ENCODE measurements at regions not wholly inside any gene's neighbourhood (a gene's known extent, or its start where the extent isn't known, plus 50 kb on each side); places are given as distances from the start of the nearest gene placed in this dataset.

DNA sequence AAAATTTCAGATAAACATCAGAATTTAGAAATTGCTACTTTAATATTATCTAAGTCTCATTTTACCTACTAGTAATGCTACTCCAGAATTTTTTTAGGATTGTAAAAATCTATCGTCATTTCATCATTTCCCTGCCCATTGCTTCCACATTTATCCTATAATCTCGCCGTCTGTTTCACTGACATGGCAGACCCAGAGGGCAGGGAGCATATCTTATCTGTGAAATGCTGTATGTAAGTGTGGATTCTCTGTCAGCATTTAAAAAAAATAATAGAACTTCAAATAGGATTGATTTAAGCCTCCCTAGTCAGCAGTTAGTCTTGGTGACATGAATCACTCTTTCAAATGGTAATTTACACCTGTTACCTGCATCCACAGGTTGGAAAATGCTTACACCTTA, 314.4 kb downstream of the PCDH7 start:
- no peak for TF ChIP-seq RAD21 (IDR thresholded peaks at IDR 0.05 in 1 of 2, conservative IDR thresholded peaks at IDR 0.05 in 1 of 2; ENCODE audit: low read depth in 2 of 2, low read length in 2 of 2)
- TF ChIP-seq POU5F1 (IDR thresholded peaks at IDR 0.05; ENCODE audit: low read depth, low read length) = no peak
- TF ChIP-seq, protein P1, sequence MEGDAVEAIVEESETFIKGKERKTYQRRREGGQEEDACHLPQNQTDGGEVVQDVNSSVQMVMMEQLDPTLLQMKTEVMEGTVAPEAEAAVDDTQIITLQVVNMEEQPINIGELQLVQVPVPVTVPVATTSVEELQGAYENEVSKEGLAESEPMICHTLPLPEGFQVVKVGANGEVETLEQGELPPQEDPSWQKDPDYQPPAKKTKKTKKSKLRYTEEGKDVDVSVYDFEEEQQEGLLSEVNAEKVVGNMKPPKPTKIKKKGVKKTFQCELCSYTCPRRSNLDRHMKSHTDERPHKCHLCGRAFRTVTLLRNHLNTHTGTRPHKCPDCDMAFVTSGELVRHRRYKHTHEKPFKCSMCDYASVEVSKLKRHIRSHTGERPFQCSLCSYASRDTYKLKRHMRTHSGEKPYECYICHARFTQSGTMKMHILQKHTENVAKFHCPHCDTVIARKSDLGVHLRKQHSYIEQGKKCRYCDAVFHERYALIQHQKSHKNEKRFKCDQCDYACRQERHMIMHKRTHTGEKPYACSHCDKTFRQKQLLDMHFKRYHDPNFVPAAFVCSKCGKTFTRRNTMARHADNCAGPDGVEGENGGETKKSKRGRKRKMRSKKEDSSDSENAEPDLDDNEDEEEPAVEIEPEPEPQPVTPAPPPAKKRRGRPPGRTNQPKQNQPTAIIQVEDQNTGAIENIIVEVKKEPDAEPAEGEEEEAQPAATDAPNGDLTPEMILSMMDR (IDR thresholded peaks at IDR 0.05; ENCODE audit: control extremely low read depth in 1 of 3, insufficient read depth in 1 of 3, low read depth in 1 of 3, low read length in 3 of 3) = no peak
- TF ChIP-seq, protein P2, sequence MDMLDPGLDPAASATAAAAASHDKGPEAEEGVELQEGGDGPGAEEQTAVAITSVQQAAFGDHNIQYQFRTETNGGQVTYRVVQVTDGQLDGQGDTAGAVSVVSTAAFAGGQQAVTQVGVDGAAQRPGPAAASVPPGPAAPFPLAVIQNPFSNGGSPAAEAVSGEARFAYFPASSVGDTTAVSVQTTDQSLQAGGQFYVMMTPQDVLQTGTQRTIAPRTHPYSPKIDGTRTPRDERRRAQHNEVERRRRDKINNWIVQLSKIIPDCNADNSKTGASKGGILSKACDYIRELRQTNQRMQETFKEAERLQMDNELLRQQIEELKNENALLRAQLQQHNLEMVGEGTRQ (IDR thresholded peaks at IDR 0.05; ENCODE audit: low read length) = no peak
- no peak for TF ChIP-seq POLR2A (IDR thresholded peaks at IDR 0.05; ENCODE audit: control extremely low read depth in 1 of 2, low read depth in 2 of 2, low read length in 2 of 2)
- no peak for TF ChIP-seq YY1 (IDR thresholded peaks at IDR 0.05; ENCODE audit: low read depth, low read length)
- no peak for TF ChIP-seq RNF2 (IDR thresholded peaks at IDR 0.05; ENCODE audit: borderline replicate concordance, low read depth, low read length, missing control alignments, poor library complexity, severe bottlenecking)
- no peak for TF ChIP-seq CHD2 (IDR thresholded peaks at IDR 0.05; ENCODE audit: low read length)
- TF ChIP-seq ASH2L (IDR thresholded peaks at IDR 0.05; ENCODE audit: low read length) = no peak
- TF ChIP-seq POLR2AphosphoS5 (IDR thresholded peaks at IDR 0.05; ENCODE audit: low read depth, low read length) = no peak
- TF ChIP-seq SUZ12 (IDR thresholded peaks at IDR 0.05; ENCODE audit: low read length) = no peak
- TF ChIP-seq GABPA (IDR thresholded peaks at IDR 0.05; ENCODE audit: borderline replicate concordance, insufficient read depth, low read length) = no peak
